GM06990 (cell line): ENCODE measurements at regions not wholly inside any gene's neighbourhood (a gene's known extent, or its start where the extent isn't known, plus 50 kb on each side); places are given as distances from the start of the nearest gene placed in this dataset.

ENCODE experiments used
- DNase-seq: peaks from one replicate; pipeline ENCODE4 v3.0.0-alpha.2; 2011; ENCODE audit not compliant: insufficient read length; ENCODE audit errors: extremely low read depth
- H3K27me3 ChIP-seq: replicated peaks from 2 replicates; pipeline ENCODE4 v1.6.0; 2011; ENCODE audit warnings: low read length; ENCODE audit not compliant: control insufficient read depth, insufficient read depth
- H3K36me3 ChIP-seq: 2 replicates; pipeline ENCODE4 v1.5.1; 2011; ENCODE audit warnings: low read length; ENCODE audit not compliant: control insufficient read depth, insufficient read depth
- H3K4me3 ChIP-seq: replicated peaks from 2 replicates; pipeline ENCODE4 v1.5.1; 2011; ENCODE audit warnings: low read depth, mild to moderate bottlenecking, control low read depth, low read length
- CTCF ChIP-seq: IDR thresholded peaks from 2 replicates; pipeline ENCODE4 v1.5.1; 2011; ENCODE audit warnings: low read length, control low read depth, mild to moderate bottlenecking, inconsistent platforms; ENCODE audit not compliant: insufficient read depth, poor library complexity, severe bottlenecking

GRCh38 chr14:78086342-78086741 lies 83.8 kb upstream of the NRXN3 start:
- TF ChIP-seq CTCF, result no peak
- DNase-seq, result no peak
- Histone ChIP-seq H3K4me3 (no peak overlapping the region), H3K36me3 (no peaks in the 10 kb centered on the region), H3K27me3 (peaks cover 3% of the 10 kb centered on the region)

- no peak for DNase-seq
- no peaks in the 10 kb centered on the region for H3K36me3 ChIP-seq
- TF ChIP-seq CTCF, result no peak
- H3K4me3 ChIP-seq, result no peak overlapping the region
- peaks cover 5% of the 10 kb centered on the region for H3K27me3 ChIP-seq
Observed at GRCh38 chr14:78088916-78089315, 81.3 kb upstream of the NRXN3 start.

- TF ChIP-seq CTCF, result no peak
- Histone ChIP-seq H3K27me3 (peaks cover 5% of the 10 kb centered on the region), H3K4me3 (no peak overlapping the region), H3K36me3 (no peaks in the 10 kb centered on the region)
- DNase-seq, result no peak
Observed at GRCh38 chr14:78090864-78091263, 79.3 kb upstream of the NRXN3 start.

GRCh38 chr14:78091361-78091760 lies 78.8 kb upstream of the NRXN3 start:
- Histone ChIP-seq H3K4me3 (no peak overlapping the region), H3K27me3 (peaks cover 5% of the 10 kb centered on the region), H3K36me3 (no peaks in the 10 kb centered on the region)
- DNase-seq, result no peak
- TF ChIP-seq CTCF, result no peak

GRCh38 chr14:78092040-78092439 lies 78.1 kb upstream of the NRXN3 start:
- no peaks in the 10 kb centered on the region for H3K36me3 ChIP-seq
- peaks cover 5% of the 10 kb centered on the region for H3K27me3 ChIP-seq
- H3K4me3 ChIP-seq, result no peak overlapping the region
- no peak for DNase-seq
- TF ChIP-seq CTCF, result no peak

- Histone ChIP-seq H3K27me3 (no peaks in the 10 kb centered on the region; the same call in 1 of the 2 replicates), H3K4me3 (no peak overlapping the region), H3K36me3 (no peaks in the 10 kb centered on the region)
- no peak for DNase-seq
- no peak for TF ChIP-seq CTCF
Observed at GRCh38 chr14:78103271-78103670, 66.9 kb upstream of the NRXN3 start.
